HG03439 (cell line): ENCODE measurements at regions not wholly inside any gene's neighbourhood (a gene's known extent, or its start where the extent isn't known, plus 50 kb on each side); places are given as distances from the start of the nearest gene placed in this dataset.
"Not testable (repeated sequence)": the region's sequence is repeated elsewhere in the genome, so short reads cannot be mapped to it uniquely, and the experiment has no call there.

Source experiments
- ATAC-seq: cut with Tn5 transposase; IDR thresholded peaks from one replicate; pipeline ENCODE4 v1.9.1; 2021; ENCODE audit warnings: mild to moderate bottlenecking, moderate library complexity; ENCODE audit not compliant: unreplicated experiment

DNA sequence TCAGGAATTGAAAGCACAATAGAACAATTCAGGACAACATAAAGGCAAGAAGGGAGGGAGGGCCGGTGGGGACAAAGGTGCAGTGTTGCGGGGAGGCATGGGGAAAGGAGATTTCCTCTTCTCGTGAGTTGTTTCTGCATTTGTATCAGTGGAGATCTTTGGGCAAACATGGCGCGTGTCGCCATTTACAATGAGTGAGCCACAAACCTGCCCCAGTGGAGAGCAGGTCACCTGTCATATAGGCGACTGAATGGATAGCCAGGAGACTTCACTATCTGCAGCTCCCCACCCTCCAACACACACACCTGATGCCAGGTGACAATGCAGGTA lies 87.7 kb upstream of the SLC45A1 start:
- ATAC-seq = no peak

DNA sequence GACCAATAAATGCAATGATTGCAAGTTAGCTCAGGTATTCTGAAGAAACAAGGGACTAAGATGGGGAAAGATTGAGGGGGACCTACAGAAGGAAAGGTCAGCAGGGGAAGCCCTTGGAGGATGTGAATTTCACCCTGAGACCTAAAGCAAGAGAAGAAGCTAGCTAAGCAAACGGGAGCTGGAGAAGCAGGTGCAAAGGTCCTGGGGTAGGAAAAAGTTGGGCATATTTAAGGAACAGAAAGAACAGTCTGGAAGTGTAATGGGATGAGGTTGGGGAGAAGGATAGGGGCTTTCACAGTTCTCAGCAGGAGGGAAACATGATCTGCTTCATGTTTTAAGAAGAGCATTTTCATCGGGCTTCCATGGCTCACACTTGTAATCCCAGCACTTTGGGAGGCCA lies 89.7 kb upstream of the SLC45A1 start:
- ATAC-seq = no peak

DNA sequence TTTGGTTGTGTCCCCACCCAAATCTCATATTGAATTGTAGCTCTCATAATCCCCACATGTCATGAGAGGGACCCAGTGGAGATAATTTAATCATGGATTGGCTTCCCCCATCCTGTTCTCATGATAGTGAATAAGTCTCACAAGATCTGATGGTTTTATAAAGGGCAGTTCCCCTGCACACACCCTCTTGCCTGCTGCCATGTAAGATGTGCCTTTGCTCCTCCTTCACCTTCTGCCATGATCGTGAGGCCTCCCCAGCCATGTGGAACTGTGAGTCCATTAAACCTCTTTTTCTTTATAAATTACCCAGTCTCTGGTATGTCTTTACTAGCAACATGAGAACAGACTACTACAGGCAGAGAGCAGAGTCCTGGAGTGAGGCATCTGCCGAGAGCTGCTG lies 90.2 kb upstream of the SLC45A1 start:
- not testable (repeated sequence) for ATAC-seq

DNA sequence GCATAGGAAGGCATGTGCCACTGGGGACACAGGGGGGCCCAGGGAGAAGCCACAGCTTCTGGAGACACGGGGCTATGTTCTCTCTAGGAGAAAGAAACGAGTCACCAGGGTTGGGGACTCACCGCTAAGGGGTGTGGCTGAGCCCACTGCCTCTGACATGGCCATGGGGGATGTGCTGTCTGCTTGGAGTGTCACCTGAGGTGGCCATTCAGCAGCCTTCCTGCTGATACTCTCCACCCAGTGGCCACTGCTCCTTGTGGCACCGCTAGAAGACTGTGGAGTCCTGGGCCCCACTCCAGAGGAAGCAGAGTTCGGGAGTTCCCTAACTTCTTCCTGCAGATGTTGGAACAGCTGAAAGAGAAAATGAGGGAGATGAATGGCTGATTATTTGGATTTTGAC lies 91.2 kb upstream of the SLC45A1 start:
- no peak for ATAC-seq

DNA sequence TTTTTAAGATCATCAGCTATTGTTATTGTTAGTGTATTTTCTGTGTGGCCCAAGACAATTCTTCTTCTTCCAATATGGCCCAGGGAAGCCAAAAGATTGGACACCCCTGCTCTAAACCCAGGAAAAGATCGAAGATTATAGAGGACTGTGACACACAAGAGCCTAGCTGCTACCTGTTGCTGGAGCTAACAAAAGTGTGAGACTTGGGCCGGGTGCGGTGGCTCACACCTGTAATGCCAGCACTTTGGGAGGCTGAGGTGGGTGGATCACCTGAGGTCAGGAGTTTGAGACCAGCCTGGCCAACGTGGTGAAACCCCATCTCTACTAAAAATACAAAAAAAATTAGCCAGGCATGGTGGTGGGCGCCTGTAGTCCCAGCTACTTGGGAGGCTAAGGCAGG lies 91.9 kb upstream of the SLC45A1 start:
- ATAC-seq = not testable (repeated sequence)

DNA sequence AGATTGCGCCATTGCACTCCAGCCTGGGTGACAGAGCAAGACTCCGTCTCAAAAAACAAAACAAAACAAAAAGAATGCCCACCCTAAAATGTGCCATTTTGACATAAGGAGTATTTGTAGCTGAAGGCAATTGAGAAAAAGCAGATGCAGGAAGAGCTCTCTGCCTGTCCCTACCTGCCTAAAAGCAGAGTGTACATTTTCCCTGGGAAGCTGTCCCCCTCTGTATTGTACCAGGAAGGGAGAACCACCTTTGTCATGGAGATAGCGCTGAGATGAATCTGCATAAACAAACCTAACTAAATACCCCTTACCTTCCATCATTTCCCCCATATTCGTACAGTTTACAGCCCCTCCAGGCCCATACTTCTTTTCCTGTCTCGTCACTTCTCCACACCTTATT lies 94.4 kb upstream of the SLC45A1 start:
- ATAC-seq = no peak

DNA sequence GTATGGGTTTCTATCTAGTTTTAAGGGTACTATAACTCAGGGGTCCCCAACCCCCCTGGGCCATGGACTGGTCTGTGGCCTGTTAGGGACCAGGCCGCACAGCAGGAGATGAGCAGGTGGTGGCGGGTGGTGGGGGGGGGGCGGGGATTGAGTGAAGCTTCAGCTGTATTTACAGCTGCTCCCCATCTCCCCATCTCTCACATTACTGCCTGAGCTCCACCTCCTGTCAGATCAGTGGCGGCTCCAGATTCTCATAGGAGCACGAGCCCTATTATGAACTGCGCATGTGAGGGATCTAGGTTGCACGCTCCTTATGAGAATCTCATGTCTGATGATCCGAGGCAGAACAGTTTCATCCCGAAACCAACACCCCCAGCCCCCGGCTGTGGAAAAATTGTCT lies 95.1 kb upstream of the SLC45A1 start:
- no peak for ATAC-seq

DNA sequence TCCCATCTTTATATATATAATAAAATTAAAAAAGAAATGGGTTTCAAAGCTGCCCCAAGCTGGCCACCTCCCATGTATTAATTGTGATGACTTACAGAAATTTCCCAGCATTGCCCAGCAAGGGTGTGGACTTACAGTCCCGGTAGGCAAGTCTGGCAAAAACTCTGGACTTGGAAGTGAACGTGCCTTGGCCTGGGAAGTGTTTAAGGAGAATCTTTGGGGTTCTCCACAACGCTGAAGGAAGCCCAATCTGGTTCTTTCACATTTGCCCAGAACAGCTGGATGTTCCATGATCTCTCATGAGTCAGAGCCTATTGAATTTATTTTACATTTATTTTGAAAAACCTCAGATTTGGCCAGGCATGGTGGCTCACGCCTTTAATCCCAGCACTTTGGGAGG lies 98.4 kb upstream of the SLC45A1 start:
- no peak for ATAC-seq

DNA sequence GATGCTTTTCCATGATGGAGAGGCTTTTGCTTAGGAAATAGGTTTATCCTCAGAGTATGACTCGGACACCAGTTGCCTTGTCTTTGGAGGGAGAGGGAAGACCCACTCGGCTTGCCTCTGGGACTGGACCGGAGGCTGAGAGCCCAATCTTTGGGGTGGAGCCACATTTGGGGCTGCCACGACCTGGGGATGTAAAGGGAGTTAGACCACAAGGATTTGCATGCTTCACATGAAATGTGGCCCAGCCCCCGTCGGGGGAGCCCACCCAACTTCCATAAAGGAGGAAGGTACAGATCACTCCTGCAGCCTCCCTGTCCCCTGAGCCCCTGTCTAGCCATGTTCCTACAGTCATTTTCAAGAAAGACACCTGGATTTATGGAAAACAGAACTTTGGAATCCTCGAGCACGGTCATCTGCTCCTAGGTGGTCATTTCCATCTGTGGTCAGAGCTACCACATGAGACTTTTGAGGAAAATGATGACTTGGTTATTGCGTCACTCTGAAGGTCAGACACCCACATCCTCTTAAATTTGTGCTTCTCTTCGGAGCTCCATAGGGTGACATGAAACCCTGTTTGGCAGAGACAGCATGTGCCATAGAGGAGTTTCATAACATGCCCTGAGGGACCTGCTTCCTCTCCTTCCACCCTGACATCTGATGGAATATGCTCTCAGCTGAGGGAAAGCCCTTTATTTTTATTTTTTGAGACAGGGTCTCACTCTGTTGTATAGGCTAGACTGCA lies 99.4 kb upstream of the SLC45A1 start:
- ATAC-seq = no peak

DNA sequence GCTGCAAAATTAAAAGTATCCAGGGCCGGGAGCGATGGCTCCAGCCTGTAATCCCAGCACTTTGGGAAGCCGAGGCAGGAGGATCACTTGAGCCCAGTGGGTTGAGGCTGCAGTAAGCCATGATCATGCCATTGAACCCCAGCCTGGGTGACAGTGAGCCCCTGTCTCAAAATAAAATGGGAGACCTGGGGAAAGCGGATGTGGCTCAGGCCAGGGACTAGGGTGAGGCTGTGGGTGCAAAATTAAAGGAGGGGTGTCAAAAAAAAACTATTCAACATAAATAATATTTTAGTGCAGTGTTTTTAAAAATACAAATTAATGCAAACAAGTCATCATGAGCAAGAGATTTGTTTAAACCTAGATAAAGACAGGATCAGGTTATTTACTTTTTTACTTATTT lies 100.1 kb upstream of the SLC45A1 start:
- ATAC-seq = no peak

DNA sequence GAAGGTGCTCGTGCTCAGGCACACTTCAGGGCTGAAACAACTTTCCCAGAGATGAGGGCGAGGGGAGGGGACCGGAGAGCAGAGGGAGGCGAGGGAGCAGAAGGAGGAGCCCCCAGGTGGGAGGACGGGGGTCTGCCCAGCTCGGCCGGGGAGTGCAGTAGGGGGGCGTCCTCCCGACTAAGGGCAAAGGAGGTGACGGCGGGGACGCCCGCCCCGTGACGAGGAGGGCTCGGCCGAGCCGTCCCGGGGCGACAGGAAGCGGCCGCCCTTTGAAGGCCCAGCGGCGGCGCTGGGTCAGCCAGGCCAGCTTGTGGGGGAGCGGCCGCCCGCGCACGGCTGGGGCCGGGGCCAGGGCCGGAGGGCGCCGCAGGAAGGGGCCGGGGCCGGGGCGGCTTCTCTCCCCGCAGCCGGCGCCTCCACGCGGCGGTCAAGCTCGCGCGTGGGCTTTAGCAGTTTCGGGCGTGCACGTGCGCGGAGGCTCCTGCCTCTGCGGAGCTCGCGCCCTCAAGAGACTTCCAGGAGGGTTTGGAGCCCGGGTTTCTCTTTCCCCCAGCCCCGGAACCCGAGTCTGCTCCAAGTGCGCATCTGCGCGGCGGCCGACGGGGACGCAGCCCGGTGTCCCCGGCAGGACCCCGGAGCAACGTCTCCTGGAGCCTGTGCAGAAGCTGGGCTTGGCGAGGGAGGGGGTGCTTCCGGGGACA lies 100.8 kb upstream of the SLC45A1 start:
- ATAC-seq = no peak

DNA sequence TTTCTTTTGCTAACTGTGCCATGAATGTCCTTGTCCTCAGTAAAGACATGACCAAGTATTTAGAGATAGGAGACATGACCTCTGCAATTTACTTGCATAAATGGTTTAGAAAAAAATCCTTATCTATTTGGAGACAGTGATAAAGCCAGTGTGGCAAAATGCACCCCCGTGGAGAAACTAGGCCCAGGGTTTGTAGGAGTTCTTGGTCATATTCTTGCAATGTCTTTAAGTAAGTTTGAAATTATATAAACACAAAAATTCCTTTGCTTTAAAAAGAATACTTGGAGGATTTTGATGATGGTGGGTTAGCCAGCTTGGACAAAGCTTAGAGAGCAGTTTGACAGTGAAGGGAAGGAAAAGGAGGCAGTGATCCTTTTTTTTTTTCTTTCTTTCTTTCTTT lies 101.9 kb upstream of the SLC45A1 start:
- no peak for ATAC-seq

DNA sequence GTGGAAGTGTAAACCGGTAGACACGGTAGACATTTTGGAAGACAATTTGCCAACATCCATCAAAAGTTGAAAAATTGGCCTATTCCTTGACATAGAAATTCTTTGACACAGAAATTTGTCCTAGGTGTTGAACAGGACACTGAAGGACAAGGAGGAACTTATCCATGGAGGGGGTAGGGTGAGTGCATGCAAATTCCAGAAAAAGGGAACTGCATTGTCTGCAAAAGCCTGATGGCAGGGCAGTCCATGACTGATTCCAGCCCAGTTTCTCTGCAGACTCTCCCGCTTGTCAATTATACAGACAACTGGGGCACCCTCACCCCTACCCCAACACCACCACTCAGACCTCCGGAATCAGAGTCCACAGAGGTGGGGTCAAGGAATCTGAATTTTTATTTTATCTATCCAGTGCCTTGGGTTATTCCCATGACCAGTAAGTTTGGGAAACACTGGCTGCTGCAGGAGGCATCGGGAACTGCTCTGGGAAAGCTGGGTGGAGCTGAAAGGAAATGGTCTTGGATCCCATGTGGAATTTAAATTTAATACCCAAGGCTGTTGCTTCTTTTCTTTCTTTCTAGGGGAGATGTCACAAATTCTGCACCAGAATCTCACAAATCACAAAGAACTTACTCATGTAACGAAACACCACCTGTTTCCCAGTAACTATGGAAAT lies 103.3 kb upstream of the SLC45A1 start:
- ATAC-seq = no peak

DNA sequence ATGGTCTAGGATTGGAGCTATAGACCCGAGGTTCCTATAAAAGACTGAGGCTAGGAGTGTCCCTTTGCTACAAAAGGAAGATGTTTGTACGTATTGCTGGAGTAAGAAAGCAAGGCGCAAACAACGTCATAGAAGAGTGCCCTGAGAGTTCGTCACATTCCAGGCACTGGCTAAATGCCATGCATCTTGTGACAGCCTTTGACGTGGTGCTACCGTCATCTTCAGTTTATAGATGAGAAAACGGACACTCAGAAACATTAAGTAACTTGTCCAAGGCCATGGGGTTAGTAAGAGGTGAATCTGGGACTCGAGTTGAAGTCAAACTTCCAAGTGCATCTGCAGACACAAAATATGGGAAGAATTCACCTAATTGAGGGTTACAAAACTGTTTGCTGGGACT lies 104.2 kb upstream of the SLC45A1 start:
- ATAC-seq = no peak

DNA sequence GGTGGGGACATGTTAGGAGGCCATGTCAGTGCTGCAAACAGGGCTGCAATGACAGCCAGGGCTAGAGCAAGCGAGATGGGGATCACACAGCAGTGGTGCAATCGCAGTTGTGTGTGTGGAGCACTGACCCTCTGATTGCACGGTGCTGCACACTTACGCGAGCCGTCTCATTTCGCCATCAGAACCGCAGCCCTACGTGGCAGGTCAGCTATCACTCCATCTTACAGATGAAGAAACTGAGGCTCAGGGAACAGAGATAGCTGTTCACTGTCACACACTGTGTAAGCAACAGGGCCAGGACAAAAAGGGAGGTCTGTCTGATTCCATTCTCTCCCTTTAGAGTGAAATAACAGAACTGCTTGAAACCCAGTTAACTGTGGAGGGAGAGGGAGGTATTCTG lies 104.8 kb upstream of the SLC45A1 start:
- ATAC-seq = no peak

DNA sequence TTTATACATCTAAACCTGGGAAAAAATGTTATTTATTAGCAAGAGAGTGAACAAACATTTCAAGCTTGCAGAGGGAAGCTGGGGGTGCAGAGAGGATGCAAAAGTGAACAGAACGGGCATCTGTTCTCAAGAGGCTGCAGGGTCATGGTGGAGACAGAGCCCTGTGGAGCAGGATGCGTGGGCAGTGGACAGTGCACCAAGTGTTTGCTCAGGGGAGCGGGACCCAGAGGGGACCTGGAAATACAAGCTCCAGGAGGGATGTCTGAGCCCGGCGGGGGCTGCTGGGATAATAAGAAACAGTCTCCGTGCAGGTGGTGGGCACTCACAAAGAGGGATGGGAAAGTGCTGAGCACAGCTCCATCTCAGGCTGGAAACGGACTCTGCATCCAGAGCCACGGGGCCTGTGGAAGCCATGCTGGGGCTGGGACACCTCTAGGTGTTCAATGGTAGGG lies 105.3 kb upstream of the SLC45A1 start:
- ATAC-seq = no peak

DNA sequence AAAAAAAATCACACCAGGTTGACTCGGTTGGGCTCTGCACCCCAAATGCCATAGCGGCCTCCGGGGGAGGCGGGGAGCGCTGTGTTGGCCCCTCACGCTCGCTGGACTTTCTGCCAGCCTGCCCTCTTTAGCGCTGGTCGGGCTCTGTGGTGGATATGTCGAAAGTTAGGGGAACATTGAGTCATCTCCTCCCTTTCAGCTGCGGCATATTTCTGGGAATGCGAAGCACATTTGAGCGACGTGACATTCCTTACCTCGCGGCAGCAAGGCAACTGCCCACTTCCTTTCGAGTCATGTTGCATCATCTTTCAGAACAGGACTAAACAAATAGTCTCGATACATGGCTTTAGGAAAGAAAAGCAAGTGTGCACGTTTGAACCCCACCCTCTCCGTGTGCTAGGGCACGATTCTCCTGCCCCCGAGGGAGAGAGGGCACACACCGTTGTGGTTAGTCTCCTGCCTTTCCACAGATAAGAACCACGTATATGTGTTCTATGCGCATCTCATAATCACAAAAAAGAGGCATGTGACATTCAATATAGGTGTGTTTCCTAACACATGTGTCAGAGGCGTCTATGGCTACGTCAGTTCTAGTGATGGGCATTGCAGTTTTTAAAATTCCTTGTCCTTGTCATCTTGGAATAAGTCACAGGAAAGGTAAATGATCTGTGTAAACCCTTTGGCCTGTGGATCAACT lies 105.9 kb upstream of the SLC45A1 start:
- no peak for ATAC-seq

DNA sequence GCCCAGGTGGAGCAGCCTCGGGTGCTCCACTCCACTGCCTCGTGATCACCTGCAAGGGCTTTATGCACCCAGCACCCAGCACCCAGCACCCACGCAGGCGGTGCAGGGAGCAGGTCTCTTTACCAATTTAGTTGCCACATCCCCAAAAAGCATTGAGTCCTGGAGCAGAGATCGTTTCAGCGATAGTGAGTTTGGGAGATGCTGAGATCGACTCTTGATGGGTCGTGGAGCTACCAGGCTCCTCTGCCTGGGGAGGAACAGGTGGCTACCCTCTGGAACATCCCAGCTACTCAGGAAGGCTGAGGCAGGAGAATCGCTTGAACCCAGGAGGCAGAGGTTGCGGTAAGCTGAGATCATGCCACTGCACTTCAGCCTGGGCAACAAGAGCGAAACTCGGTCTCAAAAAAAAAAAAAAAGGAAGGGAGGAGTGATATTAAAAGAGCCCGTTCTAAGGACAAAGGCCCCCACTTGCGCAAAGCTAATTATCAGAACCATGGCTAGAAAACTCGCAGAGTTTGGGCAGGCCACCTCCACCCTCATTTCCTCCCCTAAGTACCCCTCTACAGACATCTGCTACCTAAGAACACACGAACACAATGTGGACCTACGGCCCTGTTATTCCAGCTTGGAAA lies 106.5 kb upstream of the SLC45A1 start:
- no peak for ATAC-seq

DNA sequence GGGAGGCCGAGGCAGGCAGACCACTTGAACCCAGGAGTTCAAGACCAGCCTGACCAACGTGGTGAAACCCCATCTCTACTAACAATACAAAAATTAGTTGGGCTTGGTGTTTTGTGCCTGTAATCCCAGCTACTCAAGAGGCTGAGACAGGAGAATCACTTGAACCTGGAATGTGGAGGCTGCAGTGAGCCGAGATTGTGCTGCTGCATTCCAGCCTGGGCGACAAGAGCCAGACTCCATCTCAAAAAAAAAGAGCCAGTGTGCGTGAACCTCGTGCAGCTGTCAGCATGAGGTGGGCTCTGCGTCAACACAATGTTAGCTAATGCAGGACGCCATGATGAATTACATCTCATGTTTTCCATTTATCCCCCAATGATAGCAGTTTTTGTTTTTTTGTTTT lies 110.7 kb upstream of the SLC45A1 start:
- ATAC-seq = no peak

DNA sequence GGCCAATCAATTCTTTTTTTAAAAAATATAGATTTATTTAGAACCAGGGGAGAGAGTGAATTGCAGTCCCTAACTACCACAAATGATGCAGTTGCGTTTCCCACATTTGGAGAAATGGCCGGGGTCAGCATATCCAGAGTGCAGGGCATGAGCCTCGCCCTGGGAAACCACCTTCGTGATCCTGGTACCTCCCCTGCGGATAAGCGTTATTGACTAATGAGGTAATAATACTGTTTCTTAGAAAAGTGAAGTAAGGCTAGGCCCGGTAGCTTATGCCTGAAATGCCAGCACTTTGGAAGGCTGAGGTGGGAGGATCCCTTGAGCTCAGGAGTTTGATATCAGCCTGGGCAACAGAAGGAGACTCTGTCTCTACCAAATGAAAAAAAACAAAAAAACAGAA lies 111.5 kb upstream of the SLC45A1 start:
- ATAC-seq = no peak

DNA sequence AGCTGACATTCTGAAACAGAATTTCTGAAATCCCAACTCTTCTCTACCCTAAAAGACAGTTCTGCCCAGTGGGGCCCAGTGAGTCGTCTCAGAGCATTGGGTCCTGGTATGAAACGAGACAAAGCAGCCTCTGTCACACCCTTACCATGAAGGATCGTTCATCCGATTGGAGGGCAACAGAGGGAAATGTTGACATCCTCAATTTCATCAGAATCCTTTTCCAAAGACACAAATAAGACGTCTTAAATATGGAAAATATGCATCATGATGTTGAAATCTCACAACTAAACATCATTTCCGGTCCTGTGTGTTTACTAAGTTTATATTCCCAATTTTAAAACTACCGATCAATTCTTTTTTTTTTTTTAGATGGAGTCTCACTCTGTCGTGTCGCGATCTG lies 112.1 kb upstream of the SLC45A1 start:
- ATAC-seq = no peak
